ENCODE measurements at regions not wholly inside any gene's neighbourhood (a gene's known extent, or its start where the extent isn't known, plus 50 kb on each side); places are given as distances from the start of the nearest gene placed in this dataset.

DNA sequence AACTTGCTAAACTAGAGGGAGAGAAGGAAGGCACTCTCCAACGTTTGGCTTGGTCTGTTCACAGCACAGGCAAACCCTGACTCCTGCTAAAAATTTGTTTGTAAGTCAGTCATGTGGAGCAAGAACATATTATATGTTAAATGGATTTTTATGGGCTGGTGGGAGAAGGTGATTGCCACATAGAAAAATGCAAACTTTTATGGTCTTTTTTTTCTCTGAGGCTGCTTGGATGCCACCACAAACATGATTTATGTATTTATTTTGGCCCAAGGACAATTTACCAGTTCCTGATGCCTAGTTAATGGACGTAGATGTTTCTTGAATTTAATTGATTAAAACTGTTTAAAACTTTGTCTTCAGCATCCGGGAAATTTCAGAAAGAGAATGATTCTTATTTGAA is 274.2 kb upstream of the MYOCD start:
- CTCF ChIA-PET: interaction anchor here (2.1 kb wide), 1 partner anchor 49 kb away, joined by 7 read pairs; no protein-coding TSS in a partner anchor
- TF ChIP-seq SP1 (CRISPR knock-in tag; conservative IDR thresholded peaks at IDR 0.05): no peak
- no peak for TF ChIP-seq ZNF263 (CRISPR knock-in tag; IDR thresholded peaks at IDR 0.05; ENCODE audit: low read depth)
- TF ChIP-seq ZMAT4 (CRISPR knock-in tag; IDR thresholded peaks at IDR 0.05): no peak
- Mint-ChIP-seq H3K27me3 (ENCODE audit: low read depth) (no peaks in the 10 kb centered on the region), H3K4me1 (peaks cover 12% of the 10 kb centered on the region), H3K4me3 (no peak overlapping the region), H3K36me3 (no peaks in the 10 kb centered on the region), H3K9me3 (peaks cover 3% of the 10 kb centered on the region), H3K27ac (no peak overlapping the region)
- no peak for ATAC-seq
- DNase-seq (ENCODE audit: low spot score): no peak
- POLR2A ChIA-PET: no interaction called here

GRCh38 chr17:12395733-12396354 is 269.8 kb upstream of the MYOCD start:
- Mint-ChIP-seq H3K4me3 (no peak overlapping the region), H3K36me3 (no peaks in the 10 kb centered on the region), H3K9me3 (peaks cover 3% of the 10 kb centered on the region), H3K27ac (no peak overlapping the region), H3K4me1 (peaks cover 12% of the 10 kb centered on the region), H3K27me3 (ENCODE audit: low read depth) (no peaks in the 10 kb centered on the region)
- CTCF ChIA-PET: interaction anchor here (0.7 to 2.4 kb wide), 9 partner anchors 10 to 346 kb away, joined by 3 to 9 read pairs (median 4); no protein-coding TSS in a partner anchor
- TF ChIP-seq NR1H2 (CRISPR knock-in tag; IDR thresholded peaks at IDR 0.05) (no peak), FOXP1 (CRISPR knock-in tag; IDR thresholded peaks at IDR 0.05; ENCODE audit: borderline replicate concordance) (no peak), ZNF671 (CRISPR knock-in tag; IDR thresholded peaks at IDR 0.05) (no peak), ZNF121 (CRISPR knock-in tag; IDR thresholded peaks at IDR 0.05) (no peak)
- TF ChIP-seq, protein P1, sequence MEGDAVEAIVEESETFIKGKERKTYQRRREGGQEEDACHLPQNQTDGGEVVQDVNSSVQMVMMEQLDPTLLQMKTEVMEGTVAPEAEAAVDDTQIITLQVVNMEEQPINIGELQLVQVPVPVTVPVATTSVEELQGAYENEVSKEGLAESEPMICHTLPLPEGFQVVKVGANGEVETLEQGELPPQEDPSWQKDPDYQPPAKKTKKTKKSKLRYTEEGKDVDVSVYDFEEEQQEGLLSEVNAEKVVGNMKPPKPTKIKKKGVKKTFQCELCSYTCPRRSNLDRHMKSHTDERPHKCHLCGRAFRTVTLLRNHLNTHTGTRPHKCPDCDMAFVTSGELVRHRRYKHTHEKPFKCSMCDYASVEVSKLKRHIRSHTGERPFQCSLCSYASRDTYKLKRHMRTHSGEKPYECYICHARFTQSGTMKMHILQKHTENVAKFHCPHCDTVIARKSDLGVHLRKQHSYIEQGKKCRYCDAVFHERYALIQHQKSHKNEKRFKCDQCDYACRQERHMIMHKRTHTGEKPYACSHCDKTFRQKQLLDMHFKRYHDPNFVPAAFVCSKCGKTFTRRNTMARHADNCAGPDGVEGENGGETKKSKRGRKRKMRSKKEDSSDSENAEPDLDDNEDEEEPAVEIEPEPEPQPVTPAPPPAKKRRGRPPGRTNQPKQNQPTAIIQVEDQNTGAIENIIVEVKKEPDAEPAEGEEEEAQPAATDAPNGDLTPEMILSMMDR (IDR thresholded peaks at IDR 0.05): peak; percentile 76
- POLR2A ChIA-PET: no interaction called here
- ATAC-seq: peak; percentile 71
- peak; percentile 64 for DNase-seq (ENCODE audit: low spot score)

DNA sequence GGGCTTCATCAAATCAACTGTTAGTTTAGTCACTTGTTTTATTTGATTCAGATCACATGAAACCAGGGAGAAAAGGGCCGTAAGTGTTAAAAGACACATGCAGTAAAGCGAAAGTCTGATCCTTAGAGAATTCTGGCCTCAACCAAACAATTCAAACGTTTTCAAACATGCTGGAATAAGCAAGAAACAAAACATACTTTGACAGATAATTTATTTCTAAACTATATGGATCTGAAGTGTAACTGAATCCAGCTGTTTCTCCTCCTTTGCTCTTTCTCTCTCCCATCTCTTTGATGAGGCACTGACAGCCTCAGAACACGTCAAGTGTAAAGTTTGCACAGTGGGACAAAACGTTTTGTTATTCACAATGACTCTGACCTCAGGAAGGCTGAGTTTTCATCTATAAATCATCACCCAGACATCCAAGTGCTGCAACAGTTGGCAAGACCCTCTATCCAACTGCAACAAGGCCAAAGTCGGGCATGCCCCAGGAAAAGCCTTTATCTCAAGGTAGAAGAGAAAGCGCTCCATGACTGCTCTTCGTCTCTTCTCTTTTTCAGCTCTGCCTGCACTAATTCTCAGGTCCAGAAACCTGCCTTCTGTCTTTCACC is 267.1 kb upstream of the MYOCD start:
- no peak for ATAC-seq

More for the DNA sequence above, 267.1 kb upstream of the MYOCD start:
- H3K27ac Mint-ChIP-seq: no peak overlapping the region
- CTCF ChIA-PET: no interaction called here
- no peak for DNase-seq (ENCODE audit: low spot score)
- peaks cover 3% of the 10 kb centered on the region for H3K9me3 Mint-ChIP-seq
- H3K4me3 Mint-ChIP-seq: no peak overlapping the region
- POLR2A ChIA-PET: no interaction called here
- H3K4me1 Mint-ChIP-seq: peaks cover 7% of the 10 kb centered on the region
- H3K36me3 Mint-ChIP-seq: no peaks in the 10 kb centered on the region
- no peak for TF ChIP-seq ESRRA (CRISPR knock-in tag; IDR thresholded peaks at IDR 0.05; ENCODE audit: borderline replicate concordance)
- no peak for TF ChIP-seq SOX15 (CRISPR knock-in tag; IDR thresholded peaks at IDR 0.05)
- no peak for TF ChIP-seq MXD4 (CRISPR knock-in tag; IDR thresholded peaks at IDR 0.05; ENCODE audit: borderline replicate concordance)
- no peak for TF ChIP-seq JAZF1 (CRISPR knock-in tag; IDR thresholded peaks at IDR 0.05)
- no peak for TF ChIP-seq ARID4B (CRISPR knock-in tag; IDR thresholded peaks at IDR 0.05; ENCODE audit: borderline replicate concordance)
- TF ChIP-seq, protein P2, sequence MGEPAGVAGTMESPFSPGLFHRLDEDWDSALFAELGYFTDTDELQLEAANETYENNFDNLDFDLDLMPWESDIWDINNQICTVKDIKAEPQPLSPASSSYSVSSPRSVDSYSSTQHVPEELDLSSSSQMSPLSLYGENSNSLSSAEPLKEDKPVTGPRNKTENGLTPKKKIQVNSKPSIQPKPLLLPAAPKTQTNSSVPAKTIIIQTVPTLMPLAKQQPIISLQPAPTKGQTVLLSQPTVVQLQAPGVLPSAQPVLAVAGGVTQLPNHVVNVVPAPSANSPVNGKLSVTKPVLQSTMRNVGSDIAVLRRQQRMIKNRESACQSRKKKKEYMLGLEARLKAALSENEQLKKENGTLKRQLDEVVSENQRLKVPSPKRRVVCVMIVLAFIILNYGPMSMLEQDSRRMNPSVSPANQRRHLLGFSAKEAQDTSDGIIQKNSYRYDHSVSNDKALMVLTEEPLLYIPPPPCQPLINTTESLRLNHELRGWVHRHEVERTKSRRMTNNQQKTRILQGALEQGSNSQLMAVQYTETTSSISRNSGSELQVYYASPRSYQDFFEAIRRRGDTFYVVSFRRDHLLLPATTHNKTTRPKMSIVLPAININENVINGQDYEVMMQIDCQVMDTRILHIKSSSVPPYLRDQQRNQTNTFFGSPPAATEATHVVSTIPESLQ (CRISPR knock-in tag; IDR thresholded peaks at IDR 0.05): no peak
- TF ChIP-seq ZBTB21 (CRISPR knock-in tag; IDR thresholded peaks at IDR 0.05; ENCODE audit: borderline replicate concordance): no peak
- TF ChIP-seq, protein P3, sequence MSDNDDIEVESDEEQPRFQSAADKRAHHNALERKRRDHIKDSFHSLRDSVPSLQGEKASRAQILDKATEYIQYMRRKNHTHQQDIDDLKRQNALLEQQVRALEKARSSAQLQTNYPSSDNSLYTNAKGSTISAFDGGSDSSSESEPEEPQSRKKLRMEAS (CRISPR knock-in tag; IDR thresholded peaks at IDR 0.05): no peak
- H3K27me3 Mint-ChIP-seq (ENCODE audit: low read depth): no peaks in the 10 kb centered on the region

Measured in WTC11 (cell line).